PC-9 (cell line): ENCODE measurements at regions not wholly inside any gene's neighbourhood (a gene's known extent, or its start where the extent isn't known, plus 50 kb on each side); places are given as distances from the start of the nearest gene placed in this dataset.

Experiments used
- BruUV-seq: library from RNA; stranded (reverse); fragments of 400-500 nt; replicated peaks from 2 replicates; lab custom pipeline; 2021; lab: Mats Ljungman, UMichigan
- CTCF ChIA-PET: fragments of 300-600 bp; sonication (Branson Sonifier 250); formaldehyde crosslinking; loops from one replicate; lab custom pipeline; 2022; ENCODE audit warnings: antibody characterized with exemption; lab: Charles Lee
- POLR2A ChIA-PET: fragments of 300-600 bp; sonication (Branson Sonifier 250); formaldehyde crosslinking; loops from one replicate; lab custom pipeline; 2022; ENCODE audit warnings: antibody characterized with exemption; ENCODE audit not compliant: unreplicated experiment; lab: Charles Lee
- DNase-seq, 2 experiments: peaks; one replicate each; pipeline versions ENCODE4 v3.0.0 to v3.0.0-alpha.2; 2015 to 2022; ENCODE audit warnings: mixed read lengths in 1 of 2
- H2AFZ ChIP-seq: fragments of 200-600 bp; sonication (generic); 2 replicates; pipeline ENCODE4 v1.8.1; 2017; ENCODE audit warnings: antibody characterized with exemption
- H3F3A ChIP-seq: fragments of 200-600 bp; sonication (generic); 2 replicates; pipeline ENCODE4 v1.8.1; 2017; ENCODE audit warnings: antibody characterized with exemption, mild to moderate bottlenecking, low read depth; ENCODE audit not compliant: insufficient read depth
- H3K27ac ChIP-seq: fragments of 200-600 bp; sonication (generic); 2 replicates; pipeline ENCODE4 v1.6.1; 2016; ENCODE audit warnings: mixed run types
- H3K27me3 ChIP-seq: fragments of 200-600 bp; sonication (generic); 2 replicates; pipeline ENCODE4 v1.6.1; 2016; ENCODE audit warnings: low read depth, mixed run types; ENCODE audit not compliant: insufficient read depth
- H3K36me3 ChIP-seq: fragments of 200-600 bp; sonication (generic); 2 replicates; pipeline ENCODE4 v1.6.1; 2016; ENCODE audit warnings: low read depth, mixed run types
- H3K4me1 ChIP-seq: fragments of 200-600 bp; sonication (generic); replicated peaks from 2 replicates; pipeline ENCODE4 v1.6.1; 2016; ENCODE audit warnings: mixed run types; ENCODE audit not compliant: insufficient read depth
- H3K4me2 ChIP-seq: fragments of 200-600 bp; sonication (generic); 2 replicates; pipeline ENCODE4 v1.6.1; 2017; ENCODE audit warnings: mixed run types
- H3K4me3 ChIP-seq: fragments of 200-600 bp; sonication (generic); 2 replicates; pipeline ENCODE4 v1.6.1; 2016; ENCODE audit warnings: mixed run types
- H3K79me2 ChIP-seq: fragments of 200-600 bp; sonication (generic); 2 replicates; pipeline ENCODE4 v1.6.1; 2017; ENCODE audit warnings: low read depth, mixed run types
- H3K9me2 ChIP-seq: fragments of 200-600 bp; sonication (generic); 2 replicates; pipeline ENCODE4 v1.8.1; 2017; ENCODE audit warnings: mild to moderate bottlenecking; ENCODE audit not compliant: insufficient read depth
- H3K9me3 ChIP-seq: fragments of 200-600 bp; sonication (generic); 2 replicates; pipeline ENCODE4 v1.8.1; 2016; ENCODE audit warnings: low read depth; ENCODE audit not compliant: insufficient read depth
- H4K20me1 ChIP-seq: fragments of 200-600 bp; sonication (generic); 2 replicates; pipeline ENCODE4 v1.8.1; 2017; ENCODE audit not compliant: insufficient read depth
- EZH2 ChIP-seq: fragments of 200-600 bp; sonication (generic); IDR thresholded peaks from 2 replicates; pipeline ENCODE4 v1.8.0; 2017; ENCODE audit warnings: antibody characterized with exemption, low read depth
- intact Hi-C: fragments of 100-400 bp; cut with micrococcal nuclease; formaldehyde crosslinking; loops from one replicate; pipeline ENCODE4 v1.10.0; 2022; ENCODE audit not compliant: unreplicated experiment
- TF ChIP-seq, protein P1 (sequence below): fragments of 200-600 bp; sonication (generic); conservative IDR thresholded peaks from 2 replicates; pipeline ENCODE4 v1.6.1; 2017; ENCODE audit warnings: mixed run types, antibody characterized with exemption, mild to moderate bottlenecking, moderate library complexity

DNA sequence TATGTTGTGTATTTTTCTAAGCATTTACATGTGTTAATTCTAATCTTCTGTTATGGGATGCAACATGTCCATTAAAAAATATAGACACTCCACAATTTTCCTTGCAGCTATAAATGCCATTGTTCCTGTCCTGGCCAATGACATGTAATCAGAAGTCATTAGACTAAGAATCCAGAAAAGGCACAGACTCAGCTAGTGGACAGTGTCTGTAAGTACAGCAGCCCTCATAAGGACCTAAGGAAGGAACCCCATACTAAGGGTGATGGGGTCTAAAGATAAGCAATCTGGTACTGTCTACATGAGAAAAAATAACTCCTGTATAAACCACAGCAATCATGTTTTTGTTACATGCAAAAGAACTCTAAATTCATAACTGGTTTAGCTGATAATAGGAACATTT lies 115.9 kb downstream of the GPR85 start:
- no peaks in the 10 kb centered on the region for H3K27me3 ChIP-seq
- DNase-seq, result no peak
- intact Hi-C loops, result no loop called here
- H3F3A ChIP-seq, result no peaks in the 10 kb centered on the region
- TF ChIP-seq, protein P1, sequence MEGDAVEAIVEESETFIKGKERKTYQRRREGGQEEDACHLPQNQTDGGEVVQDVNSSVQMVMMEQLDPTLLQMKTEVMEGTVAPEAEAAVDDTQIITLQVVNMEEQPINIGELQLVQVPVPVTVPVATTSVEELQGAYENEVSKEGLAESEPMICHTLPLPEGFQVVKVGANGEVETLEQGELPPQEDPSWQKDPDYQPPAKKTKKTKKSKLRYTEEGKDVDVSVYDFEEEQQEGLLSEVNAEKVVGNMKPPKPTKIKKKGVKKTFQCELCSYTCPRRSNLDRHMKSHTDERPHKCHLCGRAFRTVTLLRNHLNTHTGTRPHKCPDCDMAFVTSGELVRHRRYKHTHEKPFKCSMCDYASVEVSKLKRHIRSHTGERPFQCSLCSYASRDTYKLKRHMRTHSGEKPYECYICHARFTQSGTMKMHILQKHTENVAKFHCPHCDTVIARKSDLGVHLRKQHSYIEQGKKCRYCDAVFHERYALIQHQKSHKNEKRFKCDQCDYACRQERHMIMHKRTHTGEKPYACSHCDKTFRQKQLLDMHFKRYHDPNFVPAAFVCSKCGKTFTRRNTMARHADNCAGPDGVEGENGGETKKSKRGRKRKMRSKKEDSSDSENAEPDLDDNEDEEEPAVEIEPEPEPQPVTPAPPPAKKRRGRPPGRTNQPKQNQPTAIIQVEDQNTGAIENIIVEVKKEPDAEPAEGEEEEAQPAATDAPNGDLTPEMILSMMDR, result no peak
- TF ChIP-seq EZH2, result no peak
- no peak overlapping the region for H2AFZ ChIP-seq
- no peak overlapping the region for H3K27ac ChIP-seq
- H4K20me1 ChIP-seq, result no peaks in the 10 kb centered on the region
- POLR2A ChIA-PET, result no interaction called here
- no peaks in the 10 kb centered on the region for H3K36me3 ChIP-seq
- H3K4me3 ChIP-seq, result no peak overlapping the region
- CTCF ChIA-PET, result interaction anchor here (0.7 kb wide), 1 partner anchor 189 kb away, joined by 3 read pairs; no protein-coding TSS in a partner anchor
- H3K9me2 ChIP-seq, result no peaks in the 10 kb centered on the region
- BruUV-seq, result no TSS peak
- no peaks in the 10 kb centered on the region for H3K9me3 ChIP-seq
- no peaks in the 10 kb centered on the region for H3K79me2 ChIP-seq
- no peak overlapping the region for H3K4me2 ChIP-seq
- H3K4me1 ChIP-seq, result no peaks in the 10 kb centered on the region

DNA sequence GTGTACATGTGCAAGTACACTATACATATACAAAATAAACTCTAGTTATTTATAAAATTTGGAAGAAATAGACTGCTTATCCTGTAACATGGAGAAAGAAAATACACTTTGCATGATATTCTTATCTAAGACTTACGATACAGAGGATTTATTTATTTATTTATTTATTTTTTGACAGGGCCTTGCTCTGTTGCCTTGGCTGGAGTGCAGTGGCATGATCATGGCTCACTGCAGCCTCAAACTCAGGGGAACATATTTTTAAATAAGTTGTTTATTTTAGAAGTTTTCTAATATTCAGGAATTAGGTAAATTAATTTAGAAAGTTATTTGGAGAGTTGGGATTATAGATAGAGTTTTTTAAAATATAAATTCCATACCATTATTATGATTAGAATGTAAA lies 116.7 kb downstream of the GPR85 start:
- H3K27ac ChIP-seq, result no peak overlapping the region
- no peaks in the 10 kb centered on the region for H3K27me3 ChIP-seq
- no peaks in the 10 kb centered on the region for H3F3A ChIP-seq
- BruUV-seq, result no TSS peak
- no peak overlapping the region for H3K4me3 ChIP-seq
- no peak overlapping the region for H3K4me2 ChIP-seq
- TF ChIP-seq EZH2, result no peak
- TF ChIP-seq, protein P1, result no peak
- no peaks in the 10 kb centered on the region for H3K36me3 ChIP-seq
- intact Hi-C loops, result no loop called here
- POLR2A ChIA-PET, result no interaction called here
- no peaks in the 10 kb centered on the region for H3K9me3 ChIP-seq
- CTCF ChIA-PET, result interaction anchor here (0.7 kb wide), 1 partner anchor 190 kb away, joined by 3 read pairs; no protein-coding TSS in a partner anchor
- no peak overlapping the region for H2AFZ ChIP-seq
- no peak for DNase-seq
- H3K79me2 ChIP-seq, result no peaks in the 10 kb centered on the region
- no peaks in the 10 kb centered on the region for H3K9me2 ChIP-seq
- H4K20me1 ChIP-seq, result no peaks in the 10 kb centered on the region
- no peaks in the 10 kb centered on the region for H3K4me1 ChIP-seq

DNA sequence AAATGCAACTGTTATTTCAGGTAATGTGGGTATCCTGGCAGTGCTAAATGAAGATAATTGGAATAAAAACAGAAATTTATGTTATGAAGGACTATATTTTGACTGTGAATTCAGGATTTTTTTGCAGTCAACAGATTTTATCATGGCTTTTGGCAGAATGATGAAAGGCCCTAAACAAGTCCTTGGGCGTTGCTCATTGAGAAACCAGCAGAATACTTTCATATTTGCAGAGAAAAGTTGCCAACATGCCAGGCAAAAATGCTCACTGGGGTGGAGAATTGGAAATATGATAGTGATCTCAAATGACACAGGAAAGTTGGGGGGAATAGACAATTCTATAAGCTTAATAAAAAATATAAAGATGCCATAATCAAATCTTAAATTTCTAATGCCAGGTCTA lies 121.1 kb downstream of the GPR85 start:
- TF ChIP-seq EZH2, result no peak
- TF ChIP-seq, protein P1, result no peak
- CTCF ChIA-PET, result no interaction called here
- no TSS peak for BruUV-seq
- intact Hi-C loops, result no loop called here
- no peak for DNase-seq
- H3K9me3 ChIP-seq, result no peaks in the 10 kb centered on the region; the same call in 1 of the 2 replicates
- POLR2A ChIA-PET, result no interaction called here
- no peaks in the 10 kb centered on the region for H3K9me2 ChIP-seq
- no peaks in the 10 kb centered on the region for H4K20me1 ChIP-seq
- no peaks in the 10 kb centered on the region for H3K27me3 ChIP-seq
- no peak overlapping the region for H2AFZ ChIP-seq
- no peaks in the 10 kb centered on the region for H3K79me2 ChIP-seq
- H3K4me2 ChIP-seq, result no peak overlapping the region
- no peaks in the 10 kb centered on the region for H3K4me1 ChIP-seq
- no peaks in the 10 kb centered on the region for H3K36me3 ChIP-seq
- H3F3A ChIP-seq, result no peaks in the 10 kb centered on the region
- no peak overlapping the region for H3K27ac ChIP-seq
- no peak overlapping the region for H3K4me3 ChIP-seq
